NK-92 treated with Interleukin-12 subunit alpha and Interleukin-12 subunit beta, amount 100 ng/mL, for 24 hours (cell line): ENCODE measurements at regions not wholly inside any gene's neighbourhood (a gene's known extent, or its start where the extent isn't known, plus 50 kb on each side); places are given as distances from the start of the nearest gene placed in this dataset.

Source experiments
- DNase-seq: peaks from one replicate; lab custom pipeline; 2025; lab: John Stamatoyannopoulos, UW

GRCh38 chr5:74226716-74227485 lies 413.6 kb downstream of the ENC1 start:
- DNase-seq, result no peak

- DNase-seq, result no peak
Measured at GRCh38 chr5:74225587-74225986, 414.9 kb downstream of the ENC1 start.

DNA sequence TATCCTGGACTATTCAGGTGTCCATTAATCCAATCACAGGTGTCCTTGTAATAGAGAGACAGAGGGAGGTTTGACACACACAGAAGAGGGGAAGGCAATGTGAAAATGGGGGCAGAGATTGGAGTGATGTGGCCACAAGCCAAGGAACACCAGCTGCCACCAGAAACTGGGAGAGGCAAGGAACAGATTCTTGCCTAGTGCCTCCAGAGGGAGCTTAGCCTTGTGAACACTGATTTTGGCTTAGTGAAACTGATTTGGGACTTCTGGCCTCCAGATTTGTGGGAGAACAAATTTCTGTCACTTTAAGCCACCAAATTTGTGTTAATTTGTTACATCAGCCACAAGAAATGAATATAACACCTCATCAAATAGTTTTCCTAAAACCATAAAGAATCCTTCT lies 416.2 kb downstream of the ENC1 start:
- DNase-seq, result no peak

GRCh38 chr5:74222806-74223205 lies 417.7 kb downstream of the ENC1 start:
- no peak for DNase-seq

- no peak for DNase-seq
Measured at GRCh38 chr5:74221413-74221812, 419.1 kb downstream of the ENC1 start.

DNA sequence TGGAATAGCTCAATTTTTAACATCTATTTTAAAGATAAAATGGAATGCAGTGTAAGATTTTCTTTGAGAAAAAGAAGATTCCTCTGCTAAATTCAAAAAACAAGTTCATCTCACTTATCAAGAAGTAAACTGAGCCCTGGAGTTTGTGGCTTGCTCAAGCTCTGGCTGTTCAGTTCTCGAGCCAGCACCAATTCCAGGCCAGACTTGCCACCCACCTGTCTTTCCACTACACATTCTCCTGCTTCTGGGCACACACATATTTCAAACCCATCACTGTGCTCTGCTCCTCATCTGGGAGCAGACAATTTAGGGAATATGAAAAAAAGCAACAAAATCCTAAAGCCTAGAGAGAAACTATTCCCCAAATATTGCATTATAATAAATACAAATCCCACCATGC lies 424.5 kb downstream of the ENC1 start:
- no peak for DNase-seq

- no peak for DNase-seq
Measured at GRCh38 chr5:74212336-74212735, 428.2 kb downstream of the ENC1 start.

GRCh38 chr5:74209571-74209970 lies 431.0 kb downstream of the ENC1 start:
- no peak for DNase-seq

- DNase-seq, result no peak
Measured at GRCh38 chr5:74206579-74207550, 433.7 kb downstream of the ENC1 start.

DNA sequence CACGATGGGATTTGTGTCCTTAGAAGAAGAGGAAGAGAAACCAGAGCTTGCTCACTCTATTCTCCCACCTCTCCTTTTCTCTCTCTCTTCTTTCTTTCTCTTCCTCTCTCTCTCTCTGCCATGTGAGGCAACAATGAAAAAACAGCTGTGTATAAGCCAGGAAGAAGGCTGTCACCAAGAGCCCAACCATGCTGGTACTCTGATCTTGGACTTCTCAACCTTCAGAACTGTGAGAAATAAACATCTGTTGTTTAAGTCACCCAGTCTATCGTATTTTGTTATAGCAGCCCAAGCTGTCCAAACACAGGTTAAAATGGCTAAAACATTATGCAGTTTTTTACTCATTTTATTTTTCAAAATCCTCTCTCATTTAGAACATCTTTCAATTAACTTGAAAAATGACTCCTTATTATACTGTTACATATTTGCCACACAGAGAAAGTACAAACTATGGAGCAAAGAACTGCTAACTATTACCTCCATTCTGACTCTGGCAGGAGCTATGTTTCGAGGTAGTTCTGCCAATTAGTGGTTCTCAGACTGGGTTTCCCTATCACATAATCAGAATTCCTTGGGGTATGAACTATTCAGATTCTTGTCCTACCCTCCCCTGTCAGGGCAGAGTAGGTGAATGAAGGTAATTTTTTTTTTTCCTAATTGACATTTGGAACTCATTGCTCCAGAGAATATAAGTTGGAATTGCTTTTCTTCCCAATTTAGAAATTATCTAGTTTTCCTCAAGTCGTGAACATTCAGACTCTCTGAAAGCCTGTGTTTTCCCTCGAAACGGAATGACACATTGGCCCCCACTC lies 434.6 kb downstream of the ENC1 start:
- no peak for DNase-seq

DNA sequence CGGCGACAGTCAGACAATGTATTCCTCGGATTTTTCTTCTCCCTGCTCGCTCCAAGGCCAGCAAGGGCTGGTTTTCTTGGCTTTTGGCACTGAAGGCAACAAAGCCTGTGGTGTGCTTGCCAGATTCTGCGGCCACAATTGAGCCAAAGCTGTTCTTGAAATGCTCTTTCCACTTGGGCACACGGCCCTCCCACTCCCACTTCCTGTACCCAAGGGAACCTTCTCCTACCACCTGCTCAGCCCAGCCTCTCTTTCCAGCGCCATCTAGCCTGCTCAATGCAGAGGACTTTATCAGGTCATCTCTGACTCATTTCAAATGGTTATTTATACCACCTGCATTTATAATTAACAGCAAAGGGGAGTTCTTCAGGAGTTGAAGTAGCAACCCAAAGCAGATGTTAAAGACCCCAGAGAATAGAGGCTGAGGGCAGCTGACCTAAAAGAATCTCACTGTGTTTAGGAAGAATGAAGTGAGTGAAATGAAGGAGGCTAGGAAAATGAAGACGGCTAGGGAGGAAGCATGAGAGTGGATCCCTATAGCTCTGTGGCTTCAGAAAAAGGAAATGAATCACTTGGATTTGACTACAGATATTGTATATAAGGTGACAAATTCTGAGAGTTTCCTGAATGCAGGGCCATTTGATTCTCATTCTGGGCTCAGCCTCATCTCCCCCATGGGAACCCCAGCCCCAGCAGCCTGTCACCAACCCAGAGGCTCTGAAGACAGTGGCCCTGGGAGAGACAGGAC lies 439.0 kb downstream of the ENC1 start:
- DNase-seq, result no peak

DNA sequence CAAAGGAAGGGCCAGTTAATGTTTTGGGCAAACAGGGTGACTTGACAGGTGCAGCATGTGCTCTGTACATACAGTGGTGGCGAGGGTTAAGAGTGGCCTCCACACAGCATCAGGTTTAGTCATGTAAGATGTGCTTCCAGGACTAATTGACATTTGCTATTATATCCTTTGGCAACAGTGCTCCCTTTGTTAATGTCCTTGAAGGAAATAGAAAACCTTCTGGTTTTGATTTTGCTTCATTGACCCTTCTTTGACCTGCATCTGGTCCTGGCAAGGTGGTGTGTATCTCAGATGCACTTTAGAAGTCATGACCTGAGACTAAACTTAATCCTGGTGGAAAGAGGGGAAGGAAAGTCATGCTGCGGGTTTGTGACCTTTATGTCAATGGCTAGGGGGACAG lies 440.0 kb downstream of the ENC1 start:
- no peak for DNase-seq

GRCh38 chr5:74199436-74200210 lies 440.9 kb downstream of the ENC1 start:
- no peak for DNase-seq

DNA sequence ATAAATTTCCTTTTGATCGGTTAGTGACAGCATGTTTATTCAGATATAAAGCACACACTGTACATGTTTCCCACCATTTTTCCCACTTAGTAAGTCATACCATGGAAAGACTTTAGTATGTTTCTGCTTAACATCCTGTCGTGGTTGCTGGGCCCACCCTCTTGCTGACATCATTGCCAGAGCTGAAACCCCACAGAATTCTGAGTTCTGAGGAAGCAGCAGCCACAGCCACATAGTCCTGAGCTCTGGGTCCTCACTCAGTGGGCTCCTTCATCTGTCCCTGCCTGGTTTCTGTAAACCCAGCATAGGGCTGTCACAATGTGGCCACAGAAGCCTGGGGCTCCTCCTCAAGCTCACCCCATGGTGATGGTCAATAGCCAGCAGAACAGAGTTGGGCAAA lies 441.5 kb downstream of the ENC1 start:
- no peak for DNase-seq

- DNase-seq, result no peak
Measured at GRCh38 chr5:74198156-74198555, 442.4 kb downstream of the ENC1 start.

DNA sequence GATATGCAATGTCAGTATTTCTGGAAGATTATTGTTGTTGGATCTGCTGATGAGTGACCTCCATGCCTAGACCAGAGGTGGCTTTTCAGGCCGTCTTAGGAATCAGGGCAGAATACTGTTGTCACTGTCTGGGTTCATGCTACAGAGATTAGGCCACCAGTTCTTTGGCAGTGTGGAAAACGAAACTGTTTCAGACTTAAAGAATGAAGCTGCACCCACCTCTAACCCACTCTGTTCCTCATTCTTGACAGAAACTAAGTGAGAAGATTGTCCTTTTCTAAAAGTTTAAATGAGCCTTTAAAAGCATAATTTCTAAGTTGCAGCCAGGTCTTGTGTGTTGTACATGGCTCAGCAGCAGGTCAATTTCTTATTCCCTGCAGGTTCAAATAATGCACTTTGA lies 444.3 kb downstream of the ENC1 start:
- DNase-seq, result no peak

DNA sequence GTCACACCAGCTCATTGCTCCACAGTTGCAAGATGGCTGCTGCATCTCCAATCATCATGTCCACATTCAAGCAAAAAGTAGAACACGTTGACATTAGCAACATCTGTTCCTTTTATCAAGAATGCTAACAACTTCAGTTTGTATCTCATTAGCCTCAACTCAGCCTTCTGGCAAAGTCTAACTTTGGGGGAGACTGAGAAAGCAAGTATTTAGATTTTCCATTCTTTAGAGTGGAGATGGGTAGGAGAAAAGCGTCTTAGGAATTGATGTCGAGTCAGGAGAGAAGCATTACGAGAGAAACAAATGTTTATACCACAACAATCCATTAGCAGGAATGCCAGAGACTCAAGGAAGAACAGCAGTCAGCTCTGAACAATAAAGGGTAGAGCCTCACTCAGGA lies 446.3 kb downstream of the ENC1 start:
- no peak for DNase-seq

GRCh38 chr5:74192606-74193299 lies 447.8 kb downstream of the ENC1 start:
- DNase-seq, result no peak

DNA sequence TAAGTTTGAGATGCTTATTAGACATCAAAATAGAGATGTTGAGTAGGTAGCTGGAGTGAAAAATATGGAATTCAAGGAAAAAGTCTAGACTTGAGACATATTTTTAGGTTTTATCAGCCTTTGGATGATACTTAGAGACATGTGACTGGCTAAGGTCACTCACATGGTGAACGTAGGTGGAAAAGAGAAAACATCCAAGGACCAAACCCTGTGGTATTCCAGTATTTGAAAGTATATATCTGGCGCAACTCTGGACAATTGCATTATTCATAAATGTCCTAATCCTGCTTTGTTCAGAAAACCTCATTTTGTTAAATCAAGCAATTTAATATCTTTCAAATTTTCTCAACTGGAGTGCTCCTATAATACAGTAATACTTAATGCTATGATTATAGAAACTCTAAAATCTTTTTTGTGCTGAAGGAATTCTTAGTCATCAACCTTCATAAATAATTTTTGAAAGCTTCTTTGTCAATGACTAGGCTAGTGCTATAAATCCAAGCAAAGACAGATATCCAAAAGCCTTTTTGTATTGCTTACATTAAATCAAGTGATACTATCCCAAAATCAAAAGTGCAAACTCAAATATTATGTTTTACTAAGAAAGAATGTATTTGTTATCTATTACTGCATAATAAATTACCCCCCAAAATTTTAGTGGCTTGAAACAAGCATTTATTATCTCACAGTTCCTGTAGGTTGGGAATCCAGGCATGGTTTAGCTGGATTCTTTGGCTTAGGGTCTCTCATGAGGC lies 452.0 kb downstream of the ENC1 start:
- no peak for DNase-seq
